Left renal pelvis (tissue), 4 donors: ENCODE measurements at regions not wholly inside any gene's neighbourhood (a gene's known extent, or its start where the extent isn't known, plus 50 kb on each side); places are given as distances from the start of the nearest gene placed in this dataset.
"Not testable (repeated sequence)": the region's sequence is repeated elsewhere in the genome, so short reads cannot be mapped to it uniquely, and the experiment has no call there.

Experiments used
- DNase-seq, 4 donors: peaks; one replicate each; pipeline ENCODE4 v3.0.0-alpha.2; 2013; ENCODE audit warnings: low read depth in 4 of 4, low spot score in 3 of 4

DNA sequence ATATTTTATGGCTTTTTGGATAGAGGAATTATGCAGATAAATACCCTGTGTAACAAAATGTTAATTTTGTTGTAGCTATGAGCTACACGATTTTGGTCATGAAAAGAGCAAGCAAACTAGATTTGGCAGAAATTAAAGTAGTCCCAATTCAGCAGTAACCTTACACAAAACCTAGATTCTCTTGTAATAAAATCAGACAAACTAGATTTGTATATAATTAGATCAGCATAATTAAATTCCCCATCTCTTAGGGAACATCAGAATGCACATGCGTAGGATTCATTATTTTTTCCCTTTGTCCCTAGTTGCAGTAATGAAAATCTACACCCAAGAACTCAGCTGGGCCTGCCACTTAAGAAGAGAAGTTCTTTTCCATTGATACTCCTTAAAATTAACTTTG is 1879.2 kb upstream of the CDH9 start:
- DNase-seq, result no peak

DNA sequence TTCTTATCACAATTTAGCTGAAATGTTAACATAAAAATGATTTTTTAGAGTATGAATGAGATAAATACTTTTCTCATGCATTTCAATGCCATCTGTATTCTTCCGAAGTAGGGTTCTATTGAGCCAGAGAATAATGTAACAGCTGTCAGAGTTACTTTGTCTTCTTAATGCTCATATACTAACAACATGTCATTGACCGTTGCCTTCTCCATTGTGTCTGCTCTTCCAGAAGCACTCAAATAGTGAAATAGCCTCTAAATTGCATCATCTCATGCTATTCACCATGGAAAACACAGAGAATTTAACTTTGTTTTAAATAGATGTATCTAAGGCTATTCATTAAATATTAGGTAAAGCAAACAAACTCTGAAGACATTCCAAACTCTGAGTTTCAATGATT is 1875.9 kb upstream of the CDH9 start:
- DNase-seq, result no peak

DNA sequence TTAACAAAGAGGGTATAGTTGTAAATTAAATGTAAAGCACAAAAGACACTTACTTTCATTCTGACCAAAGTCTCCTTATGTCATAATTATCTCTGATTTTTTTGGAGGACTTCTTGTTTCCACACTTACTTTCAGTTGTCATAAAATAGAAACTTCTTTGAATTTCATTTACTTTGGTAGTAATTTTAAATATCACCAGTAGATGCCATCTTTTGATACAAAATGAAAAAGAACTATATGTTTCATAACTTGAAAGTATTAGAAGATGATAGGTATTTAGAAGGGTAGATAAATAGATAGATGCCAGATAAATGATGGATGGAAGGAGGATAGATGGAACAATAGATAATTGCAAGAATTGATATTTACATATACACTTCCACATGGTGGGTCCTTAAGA is 1865.3 kb upstream of the CDH9 start:
- DNase-seq, result no peak

DNA sequence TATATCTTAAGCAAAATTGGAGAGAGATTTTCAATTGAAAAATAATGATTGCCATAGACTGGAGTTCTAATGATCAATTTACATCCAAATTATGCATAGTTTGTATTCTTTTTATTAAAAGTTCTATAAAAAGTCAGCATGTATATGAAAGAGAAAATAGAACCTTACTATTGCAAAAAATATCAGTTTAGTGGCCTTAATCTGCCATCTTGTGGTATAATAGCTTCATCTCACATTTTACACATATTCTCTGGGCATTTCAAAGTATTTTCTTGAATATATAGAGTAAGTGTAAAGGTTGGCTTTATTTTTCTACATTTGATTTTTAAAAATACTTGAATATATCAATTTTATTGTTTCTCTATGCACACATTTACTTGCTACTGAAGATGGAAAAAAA is 1858.6 kb upstream of the CDH9 start:
- DNase-seq, result no peak

DNA sequence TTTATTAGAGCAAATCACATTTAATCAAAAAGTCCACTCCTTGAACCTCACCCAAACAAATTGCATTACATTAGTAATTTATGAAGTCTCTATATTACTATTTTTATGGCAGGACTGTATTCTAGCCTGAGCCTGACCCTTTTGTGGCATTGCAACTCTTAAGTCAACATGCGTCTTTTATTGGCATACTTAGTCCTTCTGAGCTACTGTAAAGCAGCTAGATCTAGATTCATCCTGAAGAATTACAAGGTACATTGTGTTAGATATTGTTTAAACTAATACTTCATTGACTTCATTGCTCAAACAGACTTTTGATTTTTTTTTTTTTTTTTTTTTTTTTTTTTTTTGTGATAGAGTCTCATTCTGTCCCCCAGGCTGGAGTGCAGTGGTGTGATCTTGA is 1842.5 kb upstream of the CDH9 start:
- no peak for DNase-seq

DNA sequence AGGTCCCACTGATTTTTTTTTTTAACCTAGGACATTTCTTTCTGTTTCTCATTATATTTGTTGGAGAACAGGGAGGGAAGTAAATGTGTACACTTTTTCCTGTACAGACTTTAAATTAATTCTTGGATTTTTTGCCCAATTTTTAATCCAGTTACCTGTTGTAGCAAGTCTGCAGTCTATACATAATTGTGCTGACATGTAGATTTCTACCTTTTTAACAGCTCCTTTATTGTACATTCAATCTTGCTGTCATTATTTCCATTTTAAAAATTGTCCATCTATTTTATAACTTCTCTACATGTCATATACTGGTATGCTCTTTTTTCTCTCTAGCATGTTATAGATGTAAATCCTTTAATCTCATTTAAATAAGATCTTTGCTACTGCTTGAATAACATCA is 1838.7 kb upstream of the CDH9 start:
- no peak for DNase-seq

DNA sequence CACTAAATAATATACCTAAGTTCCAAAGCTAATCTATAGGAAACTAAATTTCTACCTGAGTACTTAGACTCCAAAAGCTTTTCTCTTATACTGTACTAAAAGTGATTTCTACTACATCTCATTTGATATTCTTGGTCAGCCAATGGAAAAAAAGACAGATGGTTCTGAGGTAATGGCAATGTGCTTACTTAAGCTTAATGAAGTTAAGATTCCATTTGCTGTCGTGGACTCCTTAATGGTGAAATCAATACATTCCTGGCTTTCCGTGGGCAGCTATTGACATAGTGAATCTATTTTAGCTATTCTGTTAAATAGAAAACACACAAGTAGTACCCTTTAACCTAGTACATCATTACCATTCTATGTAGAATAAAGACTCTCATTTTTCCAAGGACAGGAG is 1825.6 kb upstream of the CDH9 start:
- no peak for DNase-seq

DNA sequence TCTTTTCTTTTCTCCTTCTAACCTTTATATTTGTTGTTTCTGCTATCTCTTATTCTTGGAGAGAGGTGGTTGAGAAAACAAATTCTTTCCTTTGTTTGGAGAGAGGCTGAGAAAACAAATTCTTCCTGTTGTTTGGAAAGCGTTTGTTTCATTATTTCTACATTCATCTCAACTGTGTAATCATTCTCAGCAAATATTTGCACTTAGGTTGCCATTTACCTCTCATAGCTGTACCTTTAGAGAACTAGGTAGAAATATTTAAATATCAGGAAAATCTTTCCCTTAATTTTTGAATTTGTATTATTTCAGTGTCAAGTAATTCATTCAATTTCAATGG is 1824.4 kb upstream of the CDH9 start:
- DNase-seq, result no peak

DNA sequence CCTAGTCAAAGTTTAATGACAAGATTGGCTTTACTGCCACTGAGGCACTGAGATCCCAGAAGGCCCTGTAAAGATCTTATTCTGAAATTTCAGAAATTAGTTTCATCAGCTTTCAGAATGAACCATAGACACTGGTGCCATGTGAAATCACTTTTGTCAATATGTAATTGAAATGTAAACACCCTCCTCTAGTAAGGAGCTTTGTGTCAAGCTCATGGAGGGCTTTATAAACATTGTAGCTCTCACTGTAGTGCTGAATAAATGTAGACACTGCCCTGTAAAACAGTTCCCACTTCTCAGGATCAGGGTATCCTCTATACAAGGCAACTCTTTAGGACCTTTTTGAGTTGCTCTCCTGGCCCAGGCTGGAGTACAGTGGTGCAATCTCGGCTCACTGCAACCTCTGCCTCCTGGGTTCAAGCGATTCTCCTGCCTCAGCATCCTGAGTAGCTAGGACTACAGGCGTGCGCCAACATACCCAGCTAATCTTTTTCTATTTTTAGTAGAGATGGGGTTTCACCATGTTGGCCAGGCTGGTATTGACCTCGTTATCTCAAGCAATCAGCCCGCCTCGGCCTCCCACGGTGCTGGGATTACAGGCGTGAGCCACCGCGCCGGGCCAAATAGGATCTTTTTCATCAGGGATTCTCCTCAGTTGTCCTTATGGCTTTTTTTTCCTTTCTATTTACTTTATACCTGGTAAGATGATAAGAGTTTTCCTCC is 1823.9 kb upstream of the CDH9 start:
- DNase-seq, result no peak

DNA sequence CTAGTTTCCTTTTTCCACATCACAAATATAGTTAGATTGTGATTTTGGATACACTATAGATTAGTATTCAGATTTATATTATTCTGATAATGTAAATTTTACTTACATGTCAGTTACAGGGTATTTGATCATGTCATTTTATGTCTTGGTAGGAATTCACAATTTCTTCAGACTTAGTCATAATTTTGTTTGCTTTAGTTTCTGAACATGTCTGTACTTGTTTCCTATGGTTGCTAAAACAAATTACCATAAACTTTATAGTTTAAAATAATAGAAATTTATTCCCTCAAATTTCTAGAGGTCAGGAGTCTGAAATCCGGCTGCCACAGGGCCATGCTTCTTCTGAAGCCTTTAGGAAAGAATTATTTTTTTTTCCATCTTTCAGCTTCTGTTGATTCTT is 1817.2 kb upstream of the CDH9 start:
- DNase-seq, result no peak

DNA sequence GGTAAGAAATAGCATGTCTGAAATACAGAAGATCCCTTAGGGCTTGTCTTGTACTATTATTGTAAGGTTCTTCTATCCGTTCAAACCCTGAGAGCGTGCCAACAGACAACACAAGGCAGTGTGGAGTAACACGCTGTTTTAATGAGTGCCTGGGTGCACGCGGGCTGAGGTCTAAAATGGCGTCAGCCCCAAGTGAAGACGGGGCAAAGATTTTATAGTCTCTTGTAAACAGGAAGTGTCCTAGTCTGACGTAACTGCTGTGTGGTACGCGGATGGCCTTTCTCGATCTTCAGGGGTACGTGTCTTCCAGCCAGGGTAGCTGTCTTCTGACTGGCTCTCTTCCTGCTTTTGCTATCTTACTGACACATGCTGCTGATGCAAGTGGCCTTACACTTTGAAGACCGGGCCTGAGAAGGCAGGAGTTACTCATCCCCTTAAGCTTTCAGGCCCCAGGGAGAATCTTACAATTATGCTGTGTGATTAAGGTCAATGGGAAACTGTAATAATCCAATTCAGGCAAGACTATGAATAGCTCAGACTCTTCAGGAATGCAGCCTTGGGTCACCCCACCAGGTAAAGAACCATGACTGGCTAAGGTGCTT is 1812.0 kb upstream of the CDH9 start:
- no peak for DNase-seq

DNA sequence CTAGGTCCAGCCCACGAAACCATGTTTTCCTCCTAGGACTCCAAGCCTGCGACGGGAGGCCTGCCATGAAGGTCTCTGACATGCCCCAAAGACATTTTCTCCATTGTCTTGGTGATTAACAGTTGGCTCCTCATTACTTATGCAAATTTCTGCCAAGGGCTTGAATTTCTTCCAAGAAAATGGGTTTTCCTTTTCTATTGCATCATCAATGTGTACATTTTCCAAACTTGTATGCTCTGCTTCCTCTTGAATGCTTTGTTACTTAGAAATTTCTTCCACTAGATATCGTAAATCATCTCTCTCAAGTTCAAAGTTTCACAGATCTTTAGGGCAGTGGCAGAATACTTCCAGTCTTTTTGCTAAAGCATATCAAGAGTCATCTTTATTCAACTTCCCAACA is 1792.7 kb upstream of the CDH9 start:
- DNase-seq, result no peak

DNA sequence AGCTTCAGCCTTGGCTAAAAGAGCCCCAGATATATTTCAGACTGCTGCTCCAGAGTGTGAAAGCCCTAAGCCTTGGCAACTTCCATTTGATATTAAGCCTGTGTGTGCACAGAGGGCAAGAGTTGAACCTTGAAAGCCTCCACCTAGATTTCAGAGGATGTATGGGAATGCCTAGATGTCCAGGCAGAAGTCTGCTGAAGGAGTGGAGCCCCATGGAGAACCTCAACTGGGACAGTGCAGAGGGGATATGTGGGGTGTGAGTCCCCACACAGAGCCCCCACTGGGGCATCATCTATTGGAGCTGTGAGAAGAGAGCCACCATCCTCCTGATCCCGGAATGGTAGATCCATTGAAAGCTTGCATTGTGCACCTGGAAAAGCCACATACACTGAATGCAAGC is 1784.8 kb upstream of the CDH9 start:
- DNase-seq, result no peak

DNA sequence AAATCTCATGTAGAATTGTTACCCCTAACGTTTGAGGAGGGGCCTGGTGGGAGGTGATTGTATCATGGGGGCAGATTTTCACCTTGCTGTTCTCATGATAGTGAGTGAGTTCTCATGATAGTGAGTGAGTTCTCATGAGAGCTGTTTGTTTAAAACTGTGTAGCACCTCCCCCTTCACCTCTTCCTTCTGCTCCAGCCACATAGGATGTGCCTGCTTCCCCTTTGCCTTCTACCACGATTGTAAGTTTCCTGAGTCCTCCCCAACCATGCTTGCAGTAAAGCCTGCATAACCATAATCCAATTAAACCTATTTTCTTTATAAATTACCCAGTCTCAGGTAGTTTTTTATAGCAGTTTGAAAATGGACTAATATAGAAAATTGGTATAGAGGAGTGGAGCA is 1783.7 kb upstream of the CDH9 start:
- DNase-seq, result no peak

DNA sequence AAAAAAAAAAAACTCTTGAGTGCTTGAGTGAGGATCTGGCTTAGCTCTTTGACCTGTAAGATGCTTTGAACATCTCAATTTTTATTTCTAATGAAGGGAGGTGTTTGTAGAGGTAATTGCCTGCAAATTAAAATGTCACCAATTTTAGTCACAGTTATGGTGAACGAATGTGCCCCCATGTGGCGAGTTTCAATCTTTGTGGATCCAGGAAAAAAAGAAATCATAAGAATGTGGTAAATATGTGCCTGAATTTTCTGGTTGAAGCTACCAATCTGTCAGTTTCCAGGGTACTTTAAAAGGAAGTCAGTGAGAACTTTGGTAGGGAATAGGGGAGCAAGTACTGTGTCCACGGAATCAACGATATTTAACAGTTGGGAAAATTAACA is 1772.4 kb upstream of the CDH9 start:
- DNase-seq, result no peak

DNA sequence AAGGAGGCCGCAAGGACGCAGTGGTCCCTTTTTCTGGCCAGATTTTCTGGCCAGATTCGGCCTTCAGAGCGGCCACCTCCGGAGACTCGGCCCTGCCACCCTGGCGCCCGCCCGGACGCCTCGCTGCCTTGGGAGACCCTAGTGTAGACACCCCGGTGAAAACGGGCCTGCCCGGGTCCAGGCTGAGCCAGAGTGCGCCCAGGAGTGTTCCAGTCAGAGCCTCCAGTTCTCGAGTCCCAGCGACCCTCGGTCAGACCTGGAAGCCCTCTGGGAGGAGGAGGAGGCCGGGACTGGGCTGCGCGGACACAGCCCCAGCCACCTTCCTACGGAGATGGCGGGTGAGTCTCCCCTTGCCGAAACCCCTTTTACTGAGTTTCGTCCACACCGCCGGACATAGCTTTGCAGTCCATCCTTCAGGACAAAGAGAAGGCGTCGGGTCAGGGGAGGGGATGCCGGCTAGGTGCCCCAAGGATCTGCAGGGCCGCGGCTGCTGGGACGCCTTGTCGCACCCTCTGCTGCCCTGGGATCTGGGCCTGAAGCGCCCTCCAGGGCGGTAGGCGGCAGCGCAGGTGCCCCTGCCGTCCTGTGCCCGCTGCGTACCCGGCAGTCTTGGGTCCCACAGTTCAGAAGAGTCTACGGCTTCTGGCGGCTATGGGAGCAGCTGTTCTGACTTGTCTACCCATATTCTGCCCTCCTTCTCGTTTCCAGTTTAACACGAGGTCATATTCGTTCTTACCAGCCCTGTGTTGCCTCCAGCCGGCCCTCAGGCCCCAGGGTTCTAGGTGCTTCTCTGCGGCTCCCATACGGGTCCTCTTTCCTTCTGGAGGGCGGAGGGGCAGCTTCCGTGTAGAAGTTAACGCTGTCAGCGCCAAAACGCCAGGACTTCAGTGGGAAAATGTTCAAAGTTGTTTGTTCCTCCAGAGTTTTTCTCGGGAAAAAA is 1771.7 kb upstream of the CDH9 start:
- no peak for DNase-seq

DNA sequence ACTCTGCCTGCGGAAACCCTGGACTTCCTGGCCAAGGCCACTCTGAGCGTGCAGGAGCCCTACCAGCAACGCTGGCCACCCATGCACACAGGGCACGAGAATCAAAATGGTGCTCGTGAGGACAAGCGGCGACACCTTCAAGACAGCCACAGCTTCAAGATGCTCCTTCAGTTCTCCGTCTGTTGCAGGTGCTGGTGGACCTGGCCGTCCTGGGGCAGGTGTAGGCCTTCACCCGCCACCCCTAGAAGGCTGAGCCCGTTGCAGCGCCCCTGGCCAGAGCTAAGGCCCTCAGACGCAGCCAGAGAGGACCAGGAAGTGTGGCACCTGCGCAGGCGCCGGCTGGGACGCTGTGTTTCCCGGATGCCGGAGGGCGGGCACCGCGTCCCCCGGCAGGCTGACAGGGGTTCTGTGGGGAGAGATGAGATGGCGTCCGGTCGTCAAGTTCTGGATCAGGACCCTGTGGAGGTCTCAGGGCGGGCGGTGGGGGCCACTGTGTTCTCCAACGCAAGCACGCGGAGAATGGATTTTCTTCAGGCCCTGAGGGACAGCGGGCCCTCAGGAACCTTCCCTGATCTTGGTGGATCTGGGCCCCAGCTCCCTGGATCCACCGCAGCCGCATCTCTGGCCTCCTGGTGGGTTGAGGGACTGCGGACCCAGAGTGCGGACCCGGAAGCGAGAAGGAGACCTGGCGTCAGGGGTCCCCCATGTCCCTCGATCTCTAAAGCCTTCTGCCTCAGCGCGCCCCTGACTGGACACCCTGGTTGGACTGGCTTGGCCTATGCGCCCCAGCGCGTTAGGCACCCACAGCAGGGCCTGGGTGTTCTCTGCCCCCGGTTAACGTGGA is 1770.8 kb upstream of the CDH9 start:
- no peak for DNase-seq

DNA sequence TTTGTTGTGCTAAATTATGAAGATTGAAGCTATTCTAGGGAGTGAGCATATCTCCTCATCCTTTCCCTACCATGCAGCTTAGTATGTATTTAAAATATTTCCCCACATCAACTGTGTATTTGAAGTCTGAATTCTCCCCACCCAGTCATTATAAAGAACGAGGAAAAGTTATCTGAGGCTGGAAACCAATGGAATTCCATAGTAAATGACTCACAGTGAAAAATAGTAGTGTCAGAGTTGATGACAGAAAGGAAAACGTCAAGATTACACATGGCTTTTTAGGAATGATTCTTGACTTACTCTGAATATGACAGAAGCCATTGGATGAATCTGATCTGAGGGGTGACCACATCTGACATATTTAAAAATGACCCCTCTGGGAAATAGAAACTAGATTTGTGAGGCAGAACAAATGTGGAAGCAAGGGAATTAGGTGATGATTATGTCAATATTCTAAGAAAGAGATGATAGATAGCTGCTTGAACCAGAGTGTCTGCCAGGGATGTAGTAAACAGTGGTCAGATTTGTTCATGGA is 1768.9 kb upstream of the CDH9 start:
- DNase-seq, result no peak

DNA sequence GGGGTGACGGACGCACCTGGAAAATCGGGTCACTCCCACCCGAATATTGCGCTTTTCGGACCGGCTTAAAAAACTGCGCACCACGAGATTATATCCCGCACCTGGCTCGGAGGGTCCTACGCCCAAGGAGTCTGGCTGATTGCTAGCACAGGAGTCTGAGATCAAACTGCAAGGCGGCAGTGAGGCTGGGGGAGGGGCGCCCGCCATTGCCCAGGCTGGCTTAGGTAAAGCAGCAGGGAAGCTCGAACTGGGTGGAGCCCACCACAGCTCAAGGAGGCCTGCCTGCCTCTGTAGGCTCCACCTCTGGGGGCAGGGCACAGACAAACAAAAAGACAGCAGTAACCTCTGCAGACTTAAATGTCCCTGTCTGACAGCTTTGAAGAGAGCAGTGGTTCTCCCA is 1760.6 kb upstream of the CDH9 start:
- not testable (repeated sequence) for DNase-seq

DNA sequence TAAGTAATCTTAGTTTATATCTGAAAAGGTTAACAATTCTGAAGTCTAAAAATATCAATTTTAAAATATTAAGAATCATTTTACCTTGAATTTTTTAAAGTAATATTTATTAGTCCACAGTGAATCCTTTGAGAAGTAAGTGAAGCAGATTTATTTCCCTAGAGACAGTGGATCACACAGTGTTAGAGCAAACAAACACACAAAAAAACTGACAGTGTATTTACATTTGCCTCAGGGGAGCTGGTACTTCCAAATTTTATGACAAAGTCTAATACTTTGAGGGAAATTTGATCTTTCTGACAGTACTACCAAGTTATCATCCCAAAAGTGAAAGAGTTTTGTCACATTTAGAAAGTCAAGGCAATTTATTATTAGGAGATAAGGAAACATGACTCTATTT is 1750.6 kb upstream of the CDH9 start:
- DNase-seq, result no peak
